Lower lobe of right lung (tissue), 2 donors: ENCODE measurements at regions not wholly inside any gene's neighbourhood (a gene's known extent, or its start where the extent isn't known, plus 50 kb on each side); places are given as distances from the start of the nearest gene placed in this dataset.
"Not testable (repeated sequence)": the region's sequence is repeated elsewhere in the genome, so short reads cannot be mapped to it uniquely, and the experiment has no call there.

Experiments used
- ATAC-seq, 2 donors: fragments of 200-7000 bp; cut with Tn5 transposase; one replicate each; pipeline ENCODE4 v1.9.1; 2020 to 2022; ENCODE audit warnings: mild to moderate bottlenecking in 2 of 2, moderate library complexity in 2 of 2
- DNase-seq: peaks from one replicate; pipeline ENCODE4 v3.0.0-alpha.2; 2020
- H3K27ac ChIP-seq: fragments of 200-600 bp; one replicate; pipeline ENCODE4 v1.8.0; 2022
- H3K27me3 ChIP-seq: fragments of 200-600 bp; one replicate; pipeline ENCODE4 v1.8.0; 2022; ENCODE audit warnings: low read depth
- H3K36me3 ChIP-seq: fragments of 200-600 bp; one replicate; pipeline ENCODE4 v1.8.0; 2022; ENCODE audit warnings: mild to moderate bottlenecking
- H3K4me1 ChIP-seq: fragments of 200-600 bp; one replicate; pipeline ENCODE4 v1.8.0; 2022
- H3K4me3 ChIP-seq: fragments of 200-600 bp; one replicate; pipeline ENCODE4 v1.8.0; 2022; ENCODE audit warnings: mild to moderate bottlenecking
- H3K9me3 ChIP-seq: fragments of 200-600 bp; one replicate; pipeline ENCODE4 v1.8.0; 2022
- CTCF ChIP-seq: fragments of 200-600 bp; IDR thresholded peaks from one replicate; pipeline ENCODE4 v1.8.0; 2022; ENCODE audit warnings: antibody characterized with exemption, mild to moderate bottlenecking
- intact Hi-C: fragments of 100-400 bp; cut with DNase I; formaldehyde crosslinking; loops from one replicate; pipeline ENCODE4 v1.11.0; 2022
- donor health status: DM: no; HTN: yes; CAD: no; lungs with severe emphysema.

- no peaks in the 10 kb centered on the region for H3K9me3 ChIP-seq
- no peak overlapping the region for H3K4me3 ChIP-seq
- no peaks in the 10 kb centered on the region for H3K27me3 ChIP-seq
- no peak for DNase-seq
- no peak for TF ChIP-seq CTCF
- H3K36me3 ChIP-seq, result no peaks in the 10 kb centered on the region
- no peak for ATAC-seq
- no peak overlapping the region for H3K27ac ChIP-seq
- intact Hi-C loops, result no loop called here
- no peaks in the 10 kb centered on the region for H3K4me1 ChIP-seq
These were observed 1459.8 kb downstream of the RAPGEF2 start for GRCh38 chr4:160562661-160563060.

GRCh38 chr4:160563552-160564282 is 1460.8 kb downstream of the RAPGEF2 start:
- Histone ChIP-seq H3K4me3 (no peak overlapping the region), H3K4me1 (no peaks in the 10 kb centered on the region), H3K9me3 (no peaks in the 10 kb centered on the region), H3K36me3 (no peaks in the 10 kb centered on the region), H3K27ac (no peak overlapping the region), H3K27me3 (no peaks in the 10 kb centered on the region)
- ATAC-seq (no peak), DNase-seq (no peak)
- TF ChIP-seq CTCF, result no peak
- intact Hi-C loops, result no loop called here

- intact Hi-C loops, result no loop called here
These were observed 1464.8 kb downstream of the RAPGEF2 start for GRCh38 chr4:160567634-160568033.

GRCh38 chr4:160570271-160570670 is 1467.4 kb downstream of the RAPGEF2 start:
- no peaks in the 10 kb centered on the region for H3K4me1 ChIP-seq
- H3K27ac ChIP-seq, result no peak overlapping the region
- intact Hi-C loops, result no loop called here
- no peak overlapping the region for H3K4me3 ChIP-seq
- DNase-seq, result no peak
- no peaks in the 10 kb centered on the region for H3K27me3 ChIP-seq
- no peak for TF ChIP-seq CTCF
- ATAC-seq, result no peak
- no peaks in the 10 kb centered on the region for H3K9me3 ChIP-seq
- H3K36me3 ChIP-seq, result no peaks in the 10 kb centered on the region

More at GRCh38 chr4:160567634-160568033, 1464.8 kb downstream of the RAPGEF2 start:
- H3K4me1 ChIP-seq, result no peaks in the 10 kb centered on the region
- no peak for TF ChIP-seq CTCF
- no peaks in the 10 kb centered on the region for H3K36me3 ChIP-seq
- no peak overlapping the region for H3K4me3 ChIP-seq
- H3K27me3 ChIP-seq, result no peaks in the 10 kb centered on the region
- H3K9me3 ChIP-seq, result no peaks in the 10 kb centered on the region
- no peak for ATAC-seq
- no peak for DNase-seq
- no peak overlapping the region for H3K27ac ChIP-seq

GRCh38 chr4:160574272-160574671 is 1471.4 kb downstream of the RAPGEF2 start:
- ATAC-seq, H3K27ac ChIP-seq, H3K4me1 ChIP-seq, H3K27me3 ChIP-seq, H3K9me3 ChIP-seq, intact Hi-C loops, H3K36me3 ChIP-seq, H3K4me3 ChIP-seq, DNase-seq: not testable (repeated sequence)

- no peaks in the 10 kb centered on the region for H3K27me3 ChIP-seq
- intact Hi-C loops, result no loop called here
- no peak overlapping the region for H3K4me3 ChIP-seq
- H3K36me3 ChIP-seq, result no peaks in the 10 kb centered on the region
- H3K4me1 ChIP-seq, result no peaks in the 10 kb centered on the region
- no peak for ATAC-seq
- no peaks in the 10 kb centered on the region for H3K9me3 ChIP-seq
- TF ChIP-seq CTCF, result no peak
- H3K27ac ChIP-seq, result no peak overlapping the region
- no peak for DNase-seq
These were observed 1477.7 kb downstream of the RAPGEF2 start for GRCh38 chr4:160580581-160580980.
